ENCODE measurements at regions not wholly inside any gene's neighbourhood (a gene's known extent, or its start where the extent isn't known, plus 50 kb on each side); places are given as distances from the start of the nearest gene placed in this dataset.

DNA sequence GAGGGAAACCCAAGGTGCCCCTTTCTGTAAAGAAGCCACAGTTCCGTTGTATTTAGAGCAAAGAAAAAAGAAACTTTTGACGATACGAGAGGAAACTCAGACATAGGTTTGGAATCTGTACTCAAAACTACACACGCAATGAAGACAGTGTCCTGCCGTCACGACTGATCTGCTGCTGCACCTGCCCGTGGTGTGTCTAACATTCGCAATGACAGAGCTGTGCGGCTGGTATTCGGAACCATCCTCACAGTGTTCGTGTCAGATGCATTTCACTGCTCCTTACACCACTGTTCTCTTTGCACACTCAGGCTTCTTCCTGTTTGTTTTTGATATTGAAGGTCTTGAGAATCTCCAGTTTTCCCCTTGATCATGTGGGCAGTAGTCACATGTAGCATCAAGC is 84.8 kb downstream of the RTL6 start:
- TF ChIP-seq, protein P1, sequence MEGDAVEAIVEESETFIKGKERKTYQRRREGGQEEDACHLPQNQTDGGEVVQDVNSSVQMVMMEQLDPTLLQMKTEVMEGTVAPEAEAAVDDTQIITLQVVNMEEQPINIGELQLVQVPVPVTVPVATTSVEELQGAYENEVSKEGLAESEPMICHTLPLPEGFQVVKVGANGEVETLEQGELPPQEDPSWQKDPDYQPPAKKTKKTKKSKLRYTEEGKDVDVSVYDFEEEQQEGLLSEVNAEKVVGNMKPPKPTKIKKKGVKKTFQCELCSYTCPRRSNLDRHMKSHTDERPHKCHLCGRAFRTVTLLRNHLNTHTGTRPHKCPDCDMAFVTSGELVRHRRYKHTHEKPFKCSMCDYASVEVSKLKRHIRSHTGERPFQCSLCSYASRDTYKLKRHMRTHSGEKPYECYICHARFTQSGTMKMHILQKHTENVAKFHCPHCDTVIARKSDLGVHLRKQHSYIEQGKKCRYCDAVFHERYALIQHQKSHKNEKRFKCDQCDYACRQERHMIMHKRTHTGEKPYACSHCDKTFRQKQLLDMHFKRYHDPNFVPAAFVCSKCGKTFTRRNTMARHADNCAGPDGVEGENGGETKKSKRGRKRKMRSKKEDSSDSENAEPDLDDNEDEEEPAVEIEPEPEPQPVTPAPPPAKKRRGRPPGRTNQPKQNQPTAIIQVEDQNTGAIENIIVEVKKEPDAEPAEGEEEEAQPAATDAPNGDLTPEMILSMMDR (IDR thresholded peaks at IDR 0.05; ENCODE audit: poor library complexity, severe bottlenecking): no peak
- TF ChIP-seq EP300 (conservative IDR thresholded peaks at IDR 0.05; ENCODE audit: poor library complexity, severe bottlenecking) (no peak), POLR2AphosphoS5 (IDR thresholded peaks at IDR 0.05) (no peak)
